Ishikawa (cell line): ENCODE measurements at regions not wholly inside any gene's neighbourhood (a gene's known extent, or its start where the extent isn't known, plus 50 kb on each side); places are given as distances from the start of the nearest gene placed in this dataset.

Source experiments
- CEBPB ChIP-seq: IDR thresholded peaks from 2 replicates; pipeline ENCODE4 v1.6.1; 2012
- CREB1 ChIP-seq: IDR thresholded peaks from 2 replicates; pipeline ENCODE4 v1.6.1; 2012; ENCODE audit warnings: low read depth
- EGR1 ChIP-seq: IDR thresholded peaks from 2 replicates; pipeline ENCODE4 v1.6.1; 2012
- EP300 ChIP-seq: IDR thresholded peaks from 2 replicates; pipeline ENCODE4 v1.6.1; 2012; ENCODE audit warnings: borderline replicate concordance
- FOXM1 ChIP-seq: IDR thresholded peaks from 2 replicates; pipeline ENCODE4 v1.6.1; 2012; ENCODE audit warnings: low read depth, borderline replicate concordance
- MAX ChIP-seq: IDR thresholded peaks from 2 replicates; pipeline ENCODE4 v1.6.1; 2012
- NFIC ChIP-seq: IDR thresholded peaks from 2 replicates; pipeline ENCODE4 v1.6.1; 2012
- RAD21 ChIP-seq: IDR thresholded peaks from 2 replicates; pipeline ENCODE4 v1.6.1; 2012; ENCODE audit warnings: low read depth
- TAF1 ChIP-seq: IDR thresholded peaks from 2 replicates; pipeline ENCODE4 v1.6.1; 2012; ENCODE audit warnings: low read depth, mild to moderate bottlenecking
- TCF12 ChIP-seq: IDR thresholded peaks from 2 replicates; pipeline ENCODE4 v1.6.1; 2012; ENCODE audit warnings: low read depth
- TEAD4 ChIP-seq: IDR thresholded peaks from 2 replicates; pipeline ENCODE4 v1.6.1; 2012
- USF1 ChIP-seq: IDR thresholded peaks from 2 replicates; pipeline ENCODE4 v1.6.1; 2012
- YY1 ChIP-seq: IDR thresholded peaks from 2 replicates; pipeline ENCODE4 v1.6.1; 2012; ENCODE audit warnings: low read depth
- ZBTB7A ChIP-seq: IDR thresholded peaks from 2 replicates; pipeline ENCODE4 v1.6.1; 2012; ENCODE audit warnings: low read depth
- TF ChIP-seq, protein P1 (sequence below): IDR thresholded peaks from 2 replicates; pipeline ENCODE4 v1.6.1; 2012; ENCODE audit warnings: low read depth, mild to moderate bottlenecking

- TF ChIP-seq CEBPB (no peak), TAF1 (no peak), ZBTB7A (no peak), YY1 (no peak), EP300 (no peak), FOXM1 (no peak), CREB1 (no peak), RAD21 (no peak), MAX (no peak)
- TF ChIP-seq, protein P1, sequence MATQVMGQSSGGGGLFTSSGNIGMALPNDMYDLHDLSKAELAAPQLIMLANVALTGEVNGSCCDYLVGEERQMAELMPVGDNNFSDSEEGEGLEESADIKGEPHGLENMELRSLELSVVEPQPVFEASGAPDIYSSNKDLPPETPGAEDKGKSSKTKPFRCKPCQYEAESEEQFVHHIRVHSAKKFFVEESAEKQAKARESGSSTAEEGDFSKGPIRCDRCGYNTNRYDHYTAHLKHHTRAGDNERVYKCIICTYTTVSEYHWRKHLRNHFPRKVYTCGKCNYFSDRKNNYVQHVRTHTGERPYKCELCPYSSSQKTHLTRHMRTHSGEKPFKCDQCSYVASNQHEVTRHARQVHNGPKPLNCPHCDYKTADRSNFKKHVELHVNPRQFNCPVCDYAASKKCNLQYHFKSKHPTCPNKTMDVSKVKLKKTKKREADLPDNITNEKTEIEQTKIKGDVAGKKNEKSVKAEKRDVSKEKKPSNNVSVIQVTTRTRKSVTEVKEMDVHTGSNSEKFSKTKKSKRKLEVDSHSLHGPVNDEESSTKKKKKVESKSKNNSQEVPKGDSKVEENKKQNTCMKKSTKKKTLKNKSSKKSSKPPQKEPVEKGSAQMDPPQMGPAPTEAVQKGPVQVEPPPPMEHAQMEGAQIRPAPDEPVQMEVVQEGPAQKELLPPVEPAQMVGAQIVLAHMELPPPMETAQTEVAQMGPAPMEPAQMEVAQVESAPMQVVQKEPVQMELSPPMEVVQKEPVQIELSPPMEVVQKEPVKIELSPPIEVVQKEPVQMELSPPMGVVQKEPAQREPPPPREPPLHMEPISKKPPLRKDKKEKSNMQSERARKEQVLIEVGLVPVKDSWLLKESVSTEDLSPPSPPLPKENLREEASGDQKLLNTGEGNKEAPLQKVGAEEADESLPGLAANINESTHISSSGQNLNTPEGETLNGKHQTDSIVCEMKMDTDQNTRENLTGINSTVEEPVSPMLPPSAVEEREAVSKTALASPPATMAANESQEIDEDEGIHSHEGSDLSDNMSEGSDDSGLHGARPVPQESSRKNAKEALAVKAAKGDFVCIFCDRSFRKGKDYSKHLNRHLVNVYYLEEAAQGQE: no peak
Measured at GRCh38 chr14:56949828-56950227, 139.5 kb upstream of the OTX2 start.

DNA sequence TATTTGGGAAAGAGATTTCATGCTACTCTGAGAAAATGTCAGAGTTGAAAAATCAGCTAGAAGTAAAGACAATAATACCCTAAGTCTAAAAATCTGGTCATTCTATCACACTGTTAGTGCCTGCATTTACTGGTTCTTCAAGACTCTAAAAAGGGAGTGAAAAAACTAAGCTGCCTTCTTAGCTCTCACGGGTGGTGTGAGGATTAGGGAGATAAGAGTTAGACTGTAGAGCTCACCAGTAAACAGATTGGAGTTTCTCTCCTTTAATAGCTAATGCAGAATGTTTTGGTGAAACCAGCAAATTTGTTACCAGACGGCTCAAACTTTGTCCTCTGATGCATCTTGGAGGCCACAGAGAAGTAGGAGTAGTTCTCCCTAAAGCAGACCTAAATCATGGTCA is 135.0 kb upstream of the OTX2 start:
- TF ChIP-seq CREB1 (no peak), ZBTB7A (no peak), EP300 (no peak), MAX (no peak), TAF1 (no peak), FOXM1 (no peak), CEBPB (no peak), RAD21 (no peak), NFIC (no peak), TEAD4 (no peak), YY1 (no peak), EGR1 (no peak), TCF12 (no peak), USF1 (no peak)
- TF ChIP-seq, protein P1: no peak

- TF ChIP-seq CEBPB (no peak), TAF1 (no peak), FOXM1 (no peak), EGR1 (no peak), TEAD4 (no peak), EP300 (no peak), CREB1 (no peak), USF1 (no peak), YY1 (no peak), NFIC (no peak)
- TF ChIP-seq, protein P1: no peak
Measured at GRCh38 chr14:56944397-56944796, 134.1 kb upstream of the OTX2 start.

DNA sequence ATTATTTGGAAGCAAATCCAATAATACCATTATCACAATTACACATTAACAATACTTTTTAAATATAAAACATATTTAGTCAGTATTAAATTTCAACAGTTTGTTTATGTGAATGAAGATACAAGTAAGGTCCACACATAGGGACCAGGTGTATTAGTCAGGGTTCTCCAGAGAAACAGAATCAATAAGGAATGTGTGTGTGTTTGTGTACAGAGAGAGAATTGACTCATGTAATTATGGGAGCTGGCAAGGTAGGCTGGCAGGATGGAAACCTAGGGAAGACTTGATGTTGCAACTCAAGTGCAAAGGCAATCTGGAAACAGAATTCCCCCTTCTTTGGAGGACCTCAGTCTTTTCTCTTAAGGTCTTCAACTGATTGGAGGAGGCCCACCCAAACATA is 123.2 kb upstream of the OTX2 start:
- TF ChIP-seq, protein P1: no peak
- TF ChIP-seq TEAD4 (no peak), TCF12 (no peak), YY1 (no peak), EGR1 (no peak), ZBTB7A (no peak)
